ENCODE measurements at regions not wholly inside any gene's neighbourhood (a gene's known extent, or its start where the extent isn't known, plus 50 kb on each side); places are given as distances from the start of the nearest gene placed in this dataset.
"Not testable (repeated sequence)": the region's sequence is repeated elsewhere in the genome, so short reads cannot be mapped to it uniquely, and the experiment has no call there.

DNA sequence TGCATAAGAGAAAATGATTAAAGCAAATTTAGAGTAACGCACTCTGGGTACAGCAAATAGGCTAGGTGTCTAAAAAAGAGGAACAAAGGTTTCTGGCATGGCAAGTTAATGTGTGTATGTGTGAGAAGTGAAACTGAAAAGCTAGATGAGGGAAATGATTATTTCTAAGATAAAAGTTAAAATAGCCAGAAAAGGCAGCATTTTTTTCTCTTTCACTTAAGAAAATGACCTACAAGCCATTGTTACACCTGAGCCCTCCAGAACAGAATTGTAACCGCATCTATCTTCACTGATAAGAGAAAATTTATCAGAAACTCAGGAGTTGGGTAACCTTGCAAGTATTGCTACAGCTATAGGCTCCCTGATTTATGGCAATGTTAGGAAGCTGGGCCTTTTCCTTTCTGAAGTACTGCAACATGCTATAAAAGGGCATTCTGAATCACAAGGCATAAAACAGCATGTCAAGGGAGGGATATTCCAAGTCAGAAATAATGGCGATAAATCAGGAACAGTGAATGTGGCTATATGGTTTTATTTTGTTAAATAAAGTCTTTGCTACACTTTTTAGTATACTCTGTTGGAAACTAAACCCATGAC is 395.3 kb downstream of the TBC1D32 start:
- Histone ChIP-seq H3K4me1 (no peaks in the 10 kb centered on the region), H3K27ac (no peak overlapping the region), H3K9me3 (no peaks in the 10 kb centered on the region), H3K4me3 (no peak overlapping the region), H3K36me3 (no peaks in the 10 kb centered on the region), H3K27me3 (no peaks in the 10 kb centered on the region)
- TF ChIP-seq, protein P1, sequence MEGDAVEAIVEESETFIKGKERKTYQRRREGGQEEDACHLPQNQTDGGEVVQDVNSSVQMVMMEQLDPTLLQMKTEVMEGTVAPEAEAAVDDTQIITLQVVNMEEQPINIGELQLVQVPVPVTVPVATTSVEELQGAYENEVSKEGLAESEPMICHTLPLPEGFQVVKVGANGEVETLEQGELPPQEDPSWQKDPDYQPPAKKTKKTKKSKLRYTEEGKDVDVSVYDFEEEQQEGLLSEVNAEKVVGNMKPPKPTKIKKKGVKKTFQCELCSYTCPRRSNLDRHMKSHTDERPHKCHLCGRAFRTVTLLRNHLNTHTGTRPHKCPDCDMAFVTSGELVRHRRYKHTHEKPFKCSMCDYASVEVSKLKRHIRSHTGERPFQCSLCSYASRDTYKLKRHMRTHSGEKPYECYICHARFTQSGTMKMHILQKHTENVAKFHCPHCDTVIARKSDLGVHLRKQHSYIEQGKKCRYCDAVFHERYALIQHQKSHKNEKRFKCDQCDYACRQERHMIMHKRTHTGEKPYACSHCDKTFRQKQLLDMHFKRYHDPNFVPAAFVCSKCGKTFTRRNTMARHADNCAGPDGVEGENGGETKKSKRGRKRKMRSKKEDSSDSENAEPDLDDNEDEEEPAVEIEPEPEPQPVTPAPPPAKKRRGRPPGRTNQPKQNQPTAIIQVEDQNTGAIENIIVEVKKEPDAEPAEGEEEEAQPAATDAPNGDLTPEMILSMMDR (IDR thresholded peaks at IDR 0.05), result no peak
- TF ChIP-seq POLR2A (IDR thresholded peaks at IDR 0.05), result no peak
- no peak for DNase-seq

DNA sequence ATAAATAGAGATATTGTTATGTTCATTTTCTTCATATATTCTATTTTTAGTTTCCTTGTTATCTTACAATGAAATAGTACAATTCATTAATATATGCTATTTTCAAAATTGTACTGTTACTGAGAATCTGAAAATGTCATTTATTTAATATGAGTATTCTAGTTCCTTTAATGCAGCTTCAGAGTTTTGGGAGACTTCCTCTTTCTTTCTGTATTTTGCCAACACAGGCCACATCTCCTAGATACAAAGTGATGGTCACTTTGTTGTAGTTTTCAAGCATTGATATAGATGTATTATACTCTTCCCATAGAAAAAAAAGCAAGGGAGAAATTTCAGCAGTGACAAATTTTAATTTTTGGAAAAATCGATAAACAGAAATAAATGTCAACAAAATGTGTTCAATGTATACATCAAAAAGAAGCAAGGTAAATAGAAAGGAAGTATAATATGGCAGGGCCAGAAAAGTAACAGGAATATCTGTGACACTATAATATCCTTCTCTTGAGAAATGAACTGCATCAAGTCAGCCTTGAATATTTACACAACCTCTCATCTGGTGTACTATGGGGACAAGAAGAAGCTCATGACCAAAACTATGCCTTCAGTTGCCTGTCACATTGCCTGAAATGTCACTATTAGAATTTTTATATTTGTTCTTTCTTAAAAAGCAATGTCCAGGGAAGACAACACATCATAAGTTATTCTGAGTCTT is 396.0 kb downstream of the TBC1D32 start:
- Histone ChIP-seq H3K4me3 (no peak overlapping the region), H3K4me1 (no peaks in the 10 kb centered on the region), H3K9me3 (no peaks in the 10 kb centered on the region), H3K27me3 (no peaks in the 10 kb centered on the region), H3K36me3 (no peaks in the 10 kb centered on the region), H3K27ac (no peak overlapping the region)
- TF ChIP-seq, protein P1 (IDR thresholded peaks at IDR 0.05), result no peak
- no peak for TF ChIP-seq POLR2A (IDR thresholded peaks at IDR 0.05)
- DNase-seq, result no peak

DNA sequence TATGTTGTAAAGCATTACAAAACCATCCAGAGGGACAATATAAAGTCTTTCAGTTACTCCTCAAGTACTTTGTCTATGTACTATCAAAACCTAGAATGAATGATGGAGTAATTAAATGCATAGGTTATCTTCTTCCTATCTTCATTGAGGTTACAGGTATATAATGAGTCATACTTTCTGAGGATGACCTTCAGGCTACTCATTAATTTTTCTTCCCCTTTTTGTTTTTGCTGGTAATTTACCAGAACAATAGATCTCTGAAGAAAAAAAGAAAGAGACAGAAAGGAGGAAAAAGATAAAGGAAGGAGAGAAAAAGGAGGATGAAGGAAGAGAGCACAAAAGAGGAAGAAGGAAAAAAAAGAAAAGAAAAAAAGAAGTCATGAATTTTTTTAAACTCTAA is 398.4 kb downstream of the TBC1D32 start:
- no peaks in the 10 kb centered on the region for H3K9me3 ChIP-seq
- no peaks in the 10 kb centered on the region for H3K27me3 ChIP-seq
- H3K36me3 ChIP-seq, result no peaks in the 10 kb centered on the region
- DNase-seq, result no peak
- TF ChIP-seq, protein P1 (IDR thresholded peaks at IDR 0.05), result no peak
- TF ChIP-seq POLR2A (IDR thresholded peaks at IDR 0.05), result no peak
- H3K27ac ChIP-seq, result no peak overlapping the region
- H3K4me1 ChIP-seq, result no peaks in the 10 kb centered on the region
- no peak overlapping the region for H3K4me3 ChIP-seq

DNA sequence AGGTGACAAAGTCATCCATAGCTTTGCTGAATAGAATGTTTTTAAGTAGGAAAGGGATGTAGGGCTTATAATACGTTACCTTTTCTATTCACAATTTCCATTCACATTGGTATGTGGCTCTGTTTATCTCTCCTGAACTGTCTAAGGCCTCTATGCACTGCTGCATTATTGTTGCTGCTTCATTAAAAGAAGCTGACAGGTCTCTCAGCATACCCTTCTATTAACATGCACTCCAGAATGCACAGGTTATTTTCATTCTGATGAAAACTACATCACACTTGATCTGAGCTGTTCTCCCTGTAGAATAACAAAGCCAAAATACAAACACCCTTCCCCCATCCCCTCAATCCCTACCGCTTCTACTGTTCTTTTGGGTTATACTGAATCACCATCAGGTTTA is 399.3 kb downstream of the TBC1D32 start:
- no peak for TF ChIP-seq POLR2A (IDR thresholded peaks at IDR 0.05)
- TF ChIP-seq, protein P1 (IDR thresholded peaks at IDR 0.05), result no peak
- Histone ChIP-seq H3K9me3 (no peaks in the 10 kb centered on the region), H3K4me3 (no peak overlapping the region), H3K27ac (no peak overlapping the region), H3K27me3 (no peaks in the 10 kb centered on the region), H3K36me3 (no peaks in the 10 kb centered on the region), H3K4me1 (no peaks in the 10 kb centered on the region)
- no peak for DNase-seq

DNA sequence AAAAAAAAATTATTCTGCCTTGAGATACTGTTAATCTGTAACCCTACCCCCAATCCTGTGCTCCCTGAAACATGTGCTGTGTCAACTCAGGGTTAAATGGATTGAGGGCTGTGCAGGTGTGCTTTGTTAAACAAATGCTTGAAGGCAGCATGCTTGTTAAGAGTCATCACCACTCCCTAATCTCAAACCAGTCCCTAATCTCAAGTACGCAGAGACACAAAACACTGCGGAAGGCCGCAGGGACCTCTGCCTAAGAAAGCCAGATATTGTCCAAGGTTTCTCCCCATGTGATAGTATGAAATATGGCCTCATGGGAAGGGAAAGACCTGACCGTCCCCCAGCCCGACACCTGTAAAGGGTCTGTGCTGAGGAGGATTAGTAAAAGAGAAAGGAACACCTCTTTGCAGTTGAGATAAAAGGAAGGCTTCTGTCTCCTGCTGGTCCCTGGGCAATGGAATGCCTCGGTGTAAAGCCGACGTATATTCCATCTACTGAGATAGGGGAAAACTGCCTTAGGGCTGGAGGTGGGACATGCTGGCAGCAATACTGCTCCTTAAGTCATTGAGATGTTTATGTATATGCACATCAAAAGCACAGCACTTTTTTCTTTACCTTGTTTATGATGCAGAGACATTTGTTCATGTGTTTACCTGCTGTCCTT is 402.6 kb downstream of the TBC1D32 start:
- DNase-seq, H3K4me1 ChIP-seq, H3K9me3 ChIP-seq, H3K4me3 ChIP-seq, H3K36me3 ChIP-seq, H3K27me3 ChIP-seq, H3K27ac ChIP-seq: not testable (repeated sequence)

DNA sequence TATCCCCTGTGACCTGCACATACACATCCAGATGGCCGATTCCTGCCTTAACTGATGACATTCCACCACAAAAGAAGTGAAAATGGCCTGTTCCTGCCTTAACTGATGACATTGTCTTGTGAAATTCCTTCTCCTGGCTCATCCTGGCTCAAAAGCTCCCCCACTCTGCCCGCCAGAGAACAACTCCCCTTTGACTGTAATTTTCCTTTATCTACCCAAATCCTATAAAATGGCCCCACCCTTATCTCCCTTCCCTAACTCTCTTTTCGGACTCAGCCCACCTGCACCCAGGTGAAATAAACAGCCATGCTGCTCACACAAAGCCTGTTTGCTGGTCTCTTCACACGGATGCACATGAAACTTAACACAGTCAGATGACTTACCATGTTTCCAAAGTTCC is 403.8 kb downstream of the TBC1D32 start:
- not testable (repeated sequence) for H3K27me3 ChIP-seq, H3K4me3 ChIP-seq

More for the DNA sequence above, 403.8 kb downstream of the TBC1D32 start:
- H3K27ac ChIP-seq, H3K4me1 ChIP-seq, H3K9me3 ChIP-seq, H3K36me3 ChIP-seq, DNase-seq: not testable (repeated sequence)

Measured in Peyer's patch (tissue), 4 donors.